Smooth muscle cell (in vitro differentiated cells): ENCODE measurements at regions not wholly inside any gene's neighbourhood (a gene's known extent, or its start where the extent isn't known, plus 50 kb on each side); places are given as distances from the start of the nearest gene placed in this dataset.

Experiments
- DNase-seq: peaks from one replicate; lab custom pipeline; 2025; ENCODE audit not compliant: unreplicated experiment; lab: John Stamatoyannopoulos, UW
- H2AFZ ChIP-seq: fragments of 200-600 bp; sonication (generic); 2 replicates; pipeline ENCODE4 v1.6.0; 2016; ENCODE audit warnings: antibody characterized with exemption, low read depth, mild to moderate bottlenecking
- H3F3A ChIP-seq: fragments of 200-600 bp; sonication (generic); 2 replicates; pipeline ENCODE4 v1.6.0; 2017; ENCODE audit warnings: antibody characterized with exemption, low read depth
- H3K27ac ChIP-seq: fragments of 200-600 bp; sonication (generic); 2 replicates; pipeline ENCODE4 v1.5.1; 2016; ENCODE audit warnings: low read depth, mild to moderate bottlenecking
- H3K27me3 ChIP-seq: fragments of 200-600 bp; sonication (generic); 2 replicates; pipeline ENCODE4 v1.6.1; 2016; ENCODE audit warnings: low read depth, mild to moderate bottlenecking
- H3K36me3 ChIP-seq: fragments of 200-600 bp; sonication (generic); 2 replicates; pipeline ENCODE4 v1.5.1; 2016; ENCODE audit warnings: low read depth
- H3K4me1 ChIP-seq: fragments of 200-600 bp; sonication (generic); 2 replicates; pipeline ENCODE4 v1.5.1; 2016; ENCODE audit warnings: low read depth
- H3K4me2 ChIP-seq: fragments of 200-600 bp; sonication (generic); 2 replicates; pipeline ENCODE4 v1.6.0; 2016; ENCODE audit warnings: mild to moderate bottlenecking
- H3K4me3 ChIP-seq: fragments of 200-600 bp; sonication (generic); 2 replicates; pipeline ENCODE4 v1.5.1; 2016; ENCODE audit warnings: mild to moderate bottlenecking
- H3K79me2 ChIP-seq: fragments of 200-600 bp; sonication (generic); 2 replicates; pipeline ENCODE4 v1.6.0; 2016; ENCODE audit warnings: low read depth, mild to moderate bottlenecking
- H3K9ac ChIP-seq: fragments of 200-600 bp; sonication (generic); 2 replicates; pipeline ENCODE4 v1.6.0; 2016; ENCODE audit warnings: low read depth
- H3K9me3 ChIP-seq: fragments of 200-600 bp; sonication (generic); replicated peaks from 2 replicates; pipeline ENCODE4 v1.5.1; 2016; ENCODE audit warnings: low read depth
- H4K20me1 ChIP-seq: fragments of 200-600 bp; sonication (generic); 2 replicates; pipeline ENCODE4 v1.6.0; 2016; ENCODE audit warnings: low read depth
- WGBS: methylation state at CpG from one replicate; pipeline ENCODE4 v1.1.7; 2016; ENCODE audit warnings: low lambda C conversion rate; 5-methylcytosine and 5-hydroxymethylcytosine counted together
- TF ChIP-seq, protein P1 (sequence below): fragments of 200-600 bp; sonication (generic); IDR thresholded peaks from 2 replicates; pipeline ENCODE4 v1.5.1; 2017; ENCODE audit warnings: borderline replicate concordance, mild to moderate bottlenecking, antibody characterized with exemption; ENCODE audit not compliant: insufficient read depth, poor library complexity, severe bottlenecking

DNA sequence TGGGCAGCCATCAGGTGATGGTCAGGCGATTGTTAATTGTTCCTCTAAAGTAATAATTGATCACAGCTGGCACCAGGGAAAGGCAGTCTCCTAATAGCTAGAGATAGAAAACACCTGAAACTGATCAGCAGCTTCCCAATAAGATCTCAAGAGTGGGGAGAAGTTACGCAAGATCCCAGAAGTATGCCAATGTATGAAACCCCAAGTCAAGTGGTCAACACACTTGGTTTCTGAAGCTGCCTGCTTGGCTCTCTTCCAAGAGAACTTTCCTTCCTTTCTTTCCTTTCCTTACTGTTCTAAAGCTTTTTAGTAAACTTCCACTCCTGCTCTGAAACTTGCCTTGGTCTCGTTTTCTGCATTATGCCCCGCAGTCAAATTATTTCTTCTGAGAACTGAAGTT, 201.6 kb upstream of the SKOR2 start:
- H3K4me1 ChIP-seq = no peaks in the 10 kb centered on the region
- no peak overlapping the region for H3K4me2 ChIP-seq
- no peaks in the 10 kb centered on the region for H3K9me3 ChIP-seq
- no peaks in the 10 kb centered on the region for H4K20me1 ChIP-seq
- no peak overlapping the region for H2AFZ ChIP-seq
- no peaks in the 10 kb centered on the region for H3K36me3 ChIP-seq
- H3F3A ChIP-seq = no peaks in the 10 kb centered on the region
- H3K79me2 ChIP-seq = no peaks in the 10 kb centered on the region
- DNase-seq = no peak
- peaks cover 36% of the 10 kb centered on the region for H3K27me3 ChIP-seq
- H3K27ac ChIP-seq = no peak overlapping the region
- no peak overlapping the region for H3K4me3 ChIP-seq
- TF ChIP-seq, protein P1, sequence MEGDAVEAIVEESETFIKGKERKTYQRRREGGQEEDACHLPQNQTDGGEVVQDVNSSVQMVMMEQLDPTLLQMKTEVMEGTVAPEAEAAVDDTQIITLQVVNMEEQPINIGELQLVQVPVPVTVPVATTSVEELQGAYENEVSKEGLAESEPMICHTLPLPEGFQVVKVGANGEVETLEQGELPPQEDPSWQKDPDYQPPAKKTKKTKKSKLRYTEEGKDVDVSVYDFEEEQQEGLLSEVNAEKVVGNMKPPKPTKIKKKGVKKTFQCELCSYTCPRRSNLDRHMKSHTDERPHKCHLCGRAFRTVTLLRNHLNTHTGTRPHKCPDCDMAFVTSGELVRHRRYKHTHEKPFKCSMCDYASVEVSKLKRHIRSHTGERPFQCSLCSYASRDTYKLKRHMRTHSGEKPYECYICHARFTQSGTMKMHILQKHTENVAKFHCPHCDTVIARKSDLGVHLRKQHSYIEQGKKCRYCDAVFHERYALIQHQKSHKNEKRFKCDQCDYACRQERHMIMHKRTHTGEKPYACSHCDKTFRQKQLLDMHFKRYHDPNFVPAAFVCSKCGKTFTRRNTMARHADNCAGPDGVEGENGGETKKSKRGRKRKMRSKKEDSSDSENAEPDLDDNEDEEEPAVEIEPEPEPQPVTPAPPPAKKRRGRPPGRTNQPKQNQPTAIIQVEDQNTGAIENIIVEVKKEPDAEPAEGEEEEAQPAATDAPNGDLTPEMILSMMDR = no peak
- 89% methylated on average over 4 of the region's 4 CpGs for WGBS
- no peak overlapping the region for H3K9ac ChIP-seq

DNA sequence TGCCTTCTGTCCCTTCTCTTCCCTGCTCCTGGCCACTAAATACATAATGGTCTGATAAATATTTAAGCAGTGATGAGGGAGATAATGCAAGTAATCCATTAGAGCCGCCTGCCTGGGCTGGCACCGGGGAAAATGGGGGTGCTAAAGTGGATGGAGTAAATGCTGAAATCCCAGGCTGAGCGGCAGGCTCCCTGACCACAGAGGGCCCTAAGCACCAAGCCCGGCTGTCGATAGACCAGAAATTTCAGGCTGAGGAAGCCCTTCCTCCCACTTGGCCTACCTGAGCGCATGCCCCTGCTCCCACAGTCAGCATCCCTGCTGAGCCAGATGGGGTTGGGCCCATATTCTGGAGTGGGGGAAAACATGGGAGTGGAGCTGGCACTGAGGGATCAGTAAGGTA, 197.5 kb upstream of the SKOR2 start:
- no peaks in the 10 kb centered on the region for H3K4me1 ChIP-seq
- no peaks in the 10 kb centered on the region for H3K79me2 ChIP-seq
- H3F3A ChIP-seq = no peaks in the 10 kb centered on the region
- WGBS = 89% methylated on average over 6 of the region's 6 CpGs
- H3K9ac ChIP-seq = no peak overlapping the region
- no peak for DNase-seq
- H3K9me3 ChIP-seq = no peaks in the 10 kb centered on the region
- H3K4me2 ChIP-seq = no peak overlapping the region
- no peak overlapping the region for H3K4me3 ChIP-seq
- no peaks in the 10 kb centered on the region for H4K20me1 ChIP-seq
- TF ChIP-seq, protein P1 = no peak
- H2AFZ ChIP-seq = no peak overlapping the region
- H3K36me3 ChIP-seq = no peaks in the 10 kb centered on the region
- peaks cover 29% of the 10 kb centered on the region for H3K27me3 ChIP-seq
- H3K27ac ChIP-seq = no peak overlapping the region

DNA sequence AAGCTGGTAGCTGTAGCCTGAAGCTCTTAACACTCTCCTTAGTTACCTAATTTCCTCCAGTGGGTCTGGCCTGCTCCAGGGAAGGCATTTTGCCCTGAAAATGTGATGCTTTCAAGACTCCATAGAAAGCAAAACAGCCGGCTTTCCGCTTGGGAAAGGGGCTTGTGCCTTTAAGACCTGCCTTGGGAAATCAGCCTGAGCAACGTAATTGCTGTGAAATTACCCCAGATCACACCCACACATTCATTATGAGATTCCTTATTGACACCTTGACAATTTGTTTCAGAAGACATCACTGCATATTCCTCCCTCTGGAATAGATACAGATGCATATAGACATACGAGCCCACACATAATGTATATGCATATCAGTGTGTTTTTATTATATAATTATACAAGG, 190.5 kb upstream of the SKOR2 start:
- no peak for DNase-seq

DNA sequence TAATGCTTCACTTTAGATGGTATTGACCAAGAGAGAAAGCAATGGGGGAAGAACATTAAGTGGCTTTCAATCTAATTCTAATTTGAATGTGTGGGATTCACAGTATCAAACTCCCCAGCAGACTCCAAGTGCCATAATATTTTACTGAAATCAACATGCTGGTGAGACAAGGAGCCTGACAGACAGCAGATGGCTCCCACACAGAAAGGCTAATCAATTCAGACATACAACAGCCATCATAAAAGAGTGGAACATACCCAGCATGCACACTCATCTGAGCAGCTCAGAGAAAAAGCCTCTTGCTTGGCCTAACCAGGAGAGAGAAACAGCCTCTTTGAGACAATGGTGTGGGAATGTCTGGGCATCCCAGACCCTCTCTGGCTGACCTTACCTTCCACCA, 186.5 kb upstream of the SKOR2 start:
- Histone ChIP-seq H3K4me3 (no peak overlapping the region), H3K4me1 (no peaks in the 10 kb centered on the region), H3F3A (no peaks in the 10 kb centered on the region), H3K9ac (no peak overlapping the region), H4K20me1 (no peaks in the 10 kb centered on the region), H3K27ac (no peak overlapping the region), H3K27me3 (peaks cover 85% of the 10 kb centered on the region), H3K36me3 (no peaks in the 10 kb centered on the region), H2AFZ (no peak overlapping the region), H3K4me2 (no peak overlapping the region), H3K9me3 (no peaks in the 10 kb centered on the region), H3K79me2 (no peaks in the 10 kb centered on the region)
- no peak for DNase-seq
- TF ChIP-seq, protein P1 = no peak

More for the DNA sequence above, 190.5 kb upstream of the SKOR2 start:
- no peak overlapping the region for H3K4me3 ChIP-seq
- H4K20me1 ChIP-seq = no peaks in the 10 kb centered on the region
- no peak overlapping the region for H2AFZ ChIP-seq
- no peaks in the 10 kb centered on the region for H3K79me2 ChIP-seq
- H3F3A ChIP-seq = no peaks in the 10 kb centered on the region
- WGBS = 87% methylated on average over 4 of the region's 4 CpGs
- peaks cover 64% of the 10 kb centered on the region for H3K27me3 ChIP-seq
- no peak overlapping the region for H3K4me2 ChIP-seq
- TF ChIP-seq, protein P1 = no peak
- no peaks in the 10 kb centered on the region for H3K4me1 ChIP-seq
- H3K9me3 ChIP-seq = no peaks in the 10 kb centered on the region
- H3K9ac ChIP-seq = no peak overlapping the region
- no peak overlapping the region for H3K27ac ChIP-seq
- H3K36me3 ChIP-seq = no peaks in the 10 kb centered on the region
